HG03565 (cell line): ENCODE measurements at regions not wholly inside any gene's neighbourhood (a gene's known extent, or its start where the extent isn't known, plus 50 kb on each side); places are given as distances from the start of the nearest gene placed in this dataset.
"Not testable (repeated sequence)": the region's sequence is repeated elsewhere in the genome, so short reads cannot be mapped to it uniquely, and the experiment has no call there.

ENCODE experiments used
- ATAC-seq: cut with Tn5 transposase; IDR thresholded peaks from one replicate; pipeline ENCODE4 v1.9.1; 2021; ENCODE audit warnings: mild to moderate bottlenecking, moderate library complexity; ENCODE audit not compliant: unreplicated experiment

DNA sequence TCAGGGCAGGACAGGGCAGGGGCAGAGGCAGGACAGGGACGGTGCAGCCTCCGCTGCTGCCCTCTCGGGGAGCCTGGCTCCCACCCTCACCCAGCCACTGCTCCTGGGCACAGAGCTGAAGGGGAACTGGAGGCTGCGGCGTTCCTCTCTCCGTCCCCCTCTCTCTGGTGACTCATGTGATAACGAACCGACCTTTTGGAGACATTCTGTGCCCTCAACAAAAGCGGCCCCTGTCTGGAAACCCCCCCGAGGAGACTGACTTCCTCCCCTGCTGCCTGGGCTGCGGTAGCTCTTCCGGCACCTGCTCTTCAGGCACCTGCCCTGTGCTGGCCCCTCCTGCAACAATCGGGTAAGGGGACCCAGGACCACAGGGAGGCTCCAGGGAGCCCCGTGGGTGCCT is 5419.6 kb upstream of the TPTE start:
- ATAC-seq, result not testable (repeated sequence)

DNA sequence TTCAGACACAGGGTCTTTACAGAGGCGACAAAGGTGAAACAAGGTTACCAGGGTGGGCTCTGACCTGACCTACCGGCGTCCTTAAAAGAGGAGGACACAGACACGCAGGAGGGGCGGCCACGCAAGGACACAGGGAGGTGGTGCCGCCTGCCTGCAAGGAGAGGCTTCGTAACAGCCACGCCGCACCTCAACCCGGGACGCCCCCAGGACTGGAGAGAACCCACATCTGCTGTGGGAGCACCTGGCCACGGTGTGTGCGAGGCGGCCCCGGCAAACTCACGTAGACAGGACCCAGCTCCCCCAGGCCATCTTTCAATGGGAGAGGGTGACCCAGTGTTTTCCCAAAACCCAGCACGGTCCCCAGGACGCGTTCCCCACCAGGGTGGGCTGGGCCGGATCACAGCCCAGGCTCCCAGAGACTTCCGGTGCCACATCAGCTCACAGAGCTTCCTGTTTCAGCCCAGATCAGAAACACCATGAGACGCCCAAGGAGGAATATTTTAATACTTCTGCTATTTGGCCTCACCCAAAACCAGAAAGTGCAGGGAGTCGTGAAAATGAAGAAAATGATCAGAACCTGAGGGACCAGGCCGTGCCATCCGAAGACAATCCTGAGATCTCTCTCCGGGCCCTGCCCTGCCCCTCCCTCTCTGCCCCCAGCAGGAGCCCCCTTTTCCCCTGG is 5417.4 kb upstream of the TPTE start:
- not testable (repeated sequence) for ATAC-seq

DNA sequence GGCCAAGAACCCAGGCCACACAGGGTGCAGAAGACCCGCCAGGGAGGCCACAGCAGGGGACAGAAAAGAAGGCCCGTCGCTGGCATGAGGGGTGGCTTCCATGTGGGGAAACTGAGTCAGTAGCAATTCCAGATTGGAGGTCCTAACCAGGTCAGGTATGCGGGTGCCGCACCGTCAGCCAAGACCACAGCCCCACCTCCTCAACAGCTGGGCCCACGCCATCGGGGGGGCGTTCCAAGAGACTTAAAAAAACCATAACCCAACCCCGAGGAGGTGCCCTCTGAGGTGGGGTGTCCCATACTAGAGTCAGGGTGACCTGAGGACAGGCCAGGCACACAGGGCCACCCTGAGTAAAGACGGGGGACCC is 5416.8 kb upstream of the TPTE start:
- ATAC-seq, result not testable (repeated sequence)

DNA sequence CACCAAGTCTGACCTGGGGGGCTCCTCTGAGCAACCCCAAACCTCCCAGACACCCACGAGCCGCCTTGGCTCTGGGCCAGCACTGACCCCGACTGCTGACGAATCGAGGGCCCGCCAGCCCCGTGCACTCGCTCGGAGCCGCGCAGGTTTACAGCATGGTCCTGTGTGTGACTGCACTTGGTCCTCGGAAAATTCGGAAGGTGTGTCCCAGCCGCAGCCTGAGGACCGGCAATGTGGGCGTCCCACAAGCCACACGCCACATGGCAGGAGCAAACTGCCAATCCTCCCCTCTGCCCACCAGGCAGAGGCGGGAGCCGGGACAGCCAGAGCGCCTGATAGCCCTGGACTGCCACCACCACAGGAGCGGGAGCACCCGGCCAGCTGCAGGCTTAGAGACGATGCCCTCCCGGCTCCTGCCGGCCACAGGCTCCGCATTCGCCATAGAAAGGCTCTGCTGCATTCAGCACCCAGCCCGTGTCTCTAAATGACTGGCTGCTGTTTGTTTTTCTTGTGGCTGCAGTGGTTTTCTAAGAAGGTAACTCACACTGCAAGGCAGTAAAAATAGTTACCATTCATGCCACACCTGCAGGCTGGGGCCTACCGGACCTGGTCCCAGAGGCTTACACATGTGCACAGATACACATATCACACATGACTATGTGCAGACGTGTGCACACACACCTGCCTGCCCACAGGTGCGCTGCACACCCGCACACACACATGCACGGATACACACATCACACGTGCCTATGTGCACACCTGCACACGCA is 5415.3 kb upstream of the TPTE start:
- ATAC-seq, result not testable (repeated sequence)

DNA sequence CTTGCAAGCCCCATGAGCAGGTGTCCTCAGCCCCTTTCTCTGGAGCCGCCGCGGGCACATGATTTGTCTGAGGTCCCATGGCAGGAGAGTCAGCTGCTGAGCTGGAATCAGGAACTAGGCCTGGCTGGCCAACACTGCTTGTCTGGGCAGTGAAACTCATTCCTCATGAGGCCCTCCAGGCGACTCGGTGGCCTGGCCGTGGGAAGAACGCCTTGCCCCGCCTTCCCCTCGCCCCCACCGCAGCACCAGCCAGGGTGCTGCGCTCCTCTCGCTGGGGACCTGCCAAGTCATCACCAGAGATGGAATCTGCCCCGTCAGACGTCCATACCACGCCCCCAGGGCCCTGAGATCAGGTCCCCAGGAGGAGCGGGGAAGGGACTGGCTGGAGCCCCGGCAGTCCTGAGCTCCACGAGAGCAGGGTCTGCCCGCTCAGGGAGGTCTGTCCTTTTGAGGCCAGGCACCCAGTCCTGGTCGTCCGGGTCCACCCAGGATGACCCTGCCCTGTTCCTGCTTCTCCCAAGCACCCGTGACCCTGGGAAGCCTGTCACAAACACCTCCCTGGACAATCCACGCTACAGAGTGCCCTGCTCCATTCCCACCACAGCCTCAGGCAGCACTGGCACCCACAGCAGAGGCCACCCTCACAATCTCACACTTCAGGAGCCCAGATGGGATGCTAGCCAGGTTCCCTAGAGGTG is 5414.5 kb upstream of the TPTE start:
- not testable (repeated sequence) for ATAC-seq

DNA sequence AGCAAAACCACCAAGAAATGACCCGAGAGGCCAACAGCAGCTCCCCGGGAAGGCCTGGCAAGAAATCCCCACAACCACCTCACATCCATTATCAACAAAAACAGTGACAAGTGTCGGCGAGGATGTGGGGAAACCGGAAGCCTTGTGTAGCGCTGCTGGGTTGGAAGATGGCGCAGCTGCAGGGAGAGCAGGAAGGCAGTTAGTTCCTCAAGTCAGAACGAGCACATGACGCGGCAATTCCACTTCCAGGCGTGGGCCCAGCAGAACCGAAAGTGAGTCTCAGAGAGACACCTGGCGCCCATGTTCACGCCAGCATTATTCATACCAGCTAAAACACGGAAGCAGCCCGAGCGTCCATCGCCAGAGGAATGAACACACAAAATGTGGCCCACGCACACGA is 5413.7 kb upstream of the TPTE start:
- ATAC-seq, result not testable (repeated sequence)

DNA sequence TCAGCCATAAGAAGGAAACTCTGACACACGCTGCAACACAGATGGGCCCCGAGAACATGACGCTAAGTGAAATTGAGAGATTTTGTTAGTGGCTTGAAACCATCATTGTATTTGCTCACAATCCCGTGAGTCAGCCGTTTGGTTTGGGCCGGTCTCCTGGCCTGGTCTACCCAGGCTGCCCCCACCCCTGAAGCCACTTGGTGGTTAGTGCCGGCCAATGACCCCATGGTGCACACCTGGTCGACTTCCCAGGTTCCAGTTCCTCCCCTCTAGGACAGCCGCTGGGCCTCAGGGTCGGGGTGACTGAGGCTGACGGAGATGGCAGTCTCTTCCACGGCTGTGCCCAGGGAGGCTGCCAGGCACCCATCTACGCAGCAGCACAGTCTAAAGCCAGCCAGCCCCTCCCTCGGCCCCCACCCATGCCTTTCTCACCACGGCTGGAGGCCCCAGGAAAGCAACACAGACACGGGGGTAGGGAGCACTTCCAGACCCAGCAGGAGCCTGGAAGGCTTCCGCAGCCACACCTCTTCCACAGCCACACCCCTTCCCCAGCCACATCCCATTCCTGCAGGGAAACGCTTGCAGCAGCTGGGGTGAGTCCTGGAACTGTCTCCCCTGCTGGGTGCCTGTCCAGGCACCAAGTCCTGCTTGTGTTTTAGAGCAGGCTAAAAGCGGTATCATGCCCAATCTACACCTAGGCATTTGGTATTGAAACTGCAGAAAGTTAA is 5413.2 kb upstream of the TPTE start:
- ATAC-seq, result not testable (repeated sequence)

DNA sequence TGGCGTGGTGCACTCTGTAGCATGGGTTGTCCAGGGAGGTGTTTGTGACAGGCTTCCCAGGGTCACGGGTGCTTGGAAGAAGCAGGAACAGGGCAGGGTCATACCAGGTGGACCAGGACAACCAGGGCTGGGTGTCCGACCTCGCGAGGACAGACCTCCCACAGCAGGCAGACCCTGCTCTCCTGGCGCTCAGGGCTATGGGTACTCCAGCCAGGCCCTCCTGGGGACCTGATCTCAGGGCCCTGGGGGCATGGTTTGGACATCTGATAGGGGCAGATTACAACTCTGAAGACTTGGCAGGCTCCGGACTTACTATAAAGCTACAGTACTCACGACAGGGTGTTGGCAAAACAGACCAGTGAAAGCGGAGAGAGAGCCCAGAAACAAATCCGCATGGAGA is 5410.2 kb upstream of the TPTE start:
- ATAC-seq, result not testable (repeated sequence)

DNA sequence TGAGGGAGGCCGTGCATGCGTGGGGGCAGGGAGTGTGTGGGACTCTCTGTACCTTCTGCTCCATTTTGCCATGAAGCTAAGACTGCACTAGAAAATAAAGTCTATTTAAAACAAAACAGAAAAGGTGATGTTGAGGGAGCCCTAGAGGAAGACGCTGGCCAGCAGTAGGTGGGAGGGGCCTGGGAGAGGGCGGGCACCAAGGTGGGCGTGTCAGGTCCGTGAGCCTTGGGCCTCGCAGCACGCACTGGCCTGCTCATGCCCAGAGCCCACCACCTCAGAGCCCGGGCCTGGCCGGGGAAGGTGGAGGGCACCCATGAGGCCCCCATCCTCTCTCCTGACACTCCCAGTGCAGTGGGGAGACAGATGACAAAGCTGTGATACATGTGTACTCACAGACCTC is 5408.3 kb upstream of the TPTE start:
- not testable (repeated sequence) for ATAC-seq

DNA sequence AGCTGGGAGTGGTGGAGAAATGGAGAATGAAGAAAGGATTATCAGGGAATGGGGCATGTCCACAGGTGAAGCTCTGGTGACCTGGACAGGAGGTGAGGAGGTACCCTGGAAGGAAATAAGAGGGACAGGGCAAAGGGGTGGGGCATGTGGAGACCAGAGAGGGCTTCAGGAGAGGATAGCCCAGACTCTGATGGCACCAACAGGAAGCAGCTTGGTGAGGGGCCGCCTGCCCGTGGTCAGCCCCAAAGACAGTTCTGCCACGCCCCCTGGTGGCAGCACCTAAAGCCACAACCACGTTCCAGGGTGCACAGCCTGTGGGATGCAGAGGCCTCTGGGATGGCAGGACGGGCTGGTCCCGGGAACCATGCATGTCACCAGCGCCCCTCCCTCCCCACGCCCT is 5406.9 kb upstream of the TPTE start:
- not testable (repeated sequence) for ATAC-seq

DNA sequence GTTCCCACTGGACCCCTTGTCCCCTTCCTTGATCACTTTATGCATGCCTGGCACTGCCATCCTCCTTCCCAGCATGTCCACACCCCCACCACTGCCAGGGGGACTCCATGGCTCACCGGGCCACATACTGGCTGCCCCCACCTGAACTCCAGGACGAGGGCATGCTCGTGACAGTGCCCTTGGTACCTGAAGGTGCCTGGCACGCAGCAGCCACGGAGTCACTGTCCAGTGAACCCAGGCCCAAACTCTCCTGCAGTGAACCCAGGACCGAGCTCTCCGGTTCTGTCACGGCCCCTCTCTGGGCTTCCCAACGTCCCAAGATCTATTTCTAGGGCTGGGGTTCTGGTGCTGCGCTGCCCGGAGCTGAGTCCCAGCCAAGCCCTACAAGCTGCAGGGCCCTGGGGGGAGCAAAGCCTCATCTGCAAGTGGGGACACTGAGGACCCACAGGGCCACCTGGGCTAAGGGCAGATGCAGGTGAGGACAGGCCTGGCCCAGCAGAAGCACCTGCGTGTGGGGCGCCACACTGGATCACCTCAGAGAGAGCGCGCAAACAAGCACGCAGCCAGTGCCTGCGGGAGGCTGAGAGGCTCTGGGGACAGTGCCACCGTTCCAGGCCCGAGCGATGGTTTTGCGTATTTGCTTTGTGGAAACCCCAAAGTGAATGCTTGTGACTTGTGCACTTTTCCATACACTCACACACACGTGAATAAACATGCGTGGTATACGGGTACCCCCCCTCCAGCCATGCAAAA is 5406.3 kb upstream of the TPTE start:
- not testable (repeated sequence) for ATAC-seq

DNA sequence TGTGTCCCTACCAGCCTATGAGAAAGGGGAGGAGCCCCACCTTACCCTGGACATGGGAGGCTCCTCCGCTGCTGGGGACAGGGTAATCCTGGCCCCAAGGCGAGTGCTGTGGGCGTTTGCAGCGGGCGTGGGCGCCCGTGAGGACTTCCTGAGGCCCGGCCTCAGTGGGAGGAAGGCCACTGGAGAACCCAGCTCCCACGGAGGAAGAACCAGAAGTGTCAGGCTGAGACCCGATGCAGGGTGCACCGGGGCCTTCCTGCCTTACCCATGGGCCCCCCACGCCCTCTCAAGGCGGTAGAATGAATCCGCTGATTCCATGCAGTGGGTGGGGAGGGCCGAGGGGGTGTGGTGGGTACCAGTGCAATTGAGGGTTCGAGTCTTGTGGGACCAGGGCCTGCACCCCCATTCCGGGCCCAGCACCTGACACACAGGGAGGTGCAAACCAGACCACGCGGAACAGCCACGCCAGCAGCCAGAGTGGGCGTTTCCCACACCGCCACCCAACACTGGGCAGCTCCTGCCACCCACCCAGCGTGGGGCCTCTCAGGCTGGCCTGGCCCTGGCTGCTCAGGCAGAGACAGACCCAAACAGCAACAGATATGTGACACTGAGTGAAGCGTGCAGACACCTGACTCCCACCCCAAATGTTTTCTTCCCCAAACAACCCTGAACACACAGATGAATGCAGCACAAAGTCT is 5405.6 kb upstream of the TPTE start:
- not testable (repeated sequence) for ATAC-seq

DNA sequence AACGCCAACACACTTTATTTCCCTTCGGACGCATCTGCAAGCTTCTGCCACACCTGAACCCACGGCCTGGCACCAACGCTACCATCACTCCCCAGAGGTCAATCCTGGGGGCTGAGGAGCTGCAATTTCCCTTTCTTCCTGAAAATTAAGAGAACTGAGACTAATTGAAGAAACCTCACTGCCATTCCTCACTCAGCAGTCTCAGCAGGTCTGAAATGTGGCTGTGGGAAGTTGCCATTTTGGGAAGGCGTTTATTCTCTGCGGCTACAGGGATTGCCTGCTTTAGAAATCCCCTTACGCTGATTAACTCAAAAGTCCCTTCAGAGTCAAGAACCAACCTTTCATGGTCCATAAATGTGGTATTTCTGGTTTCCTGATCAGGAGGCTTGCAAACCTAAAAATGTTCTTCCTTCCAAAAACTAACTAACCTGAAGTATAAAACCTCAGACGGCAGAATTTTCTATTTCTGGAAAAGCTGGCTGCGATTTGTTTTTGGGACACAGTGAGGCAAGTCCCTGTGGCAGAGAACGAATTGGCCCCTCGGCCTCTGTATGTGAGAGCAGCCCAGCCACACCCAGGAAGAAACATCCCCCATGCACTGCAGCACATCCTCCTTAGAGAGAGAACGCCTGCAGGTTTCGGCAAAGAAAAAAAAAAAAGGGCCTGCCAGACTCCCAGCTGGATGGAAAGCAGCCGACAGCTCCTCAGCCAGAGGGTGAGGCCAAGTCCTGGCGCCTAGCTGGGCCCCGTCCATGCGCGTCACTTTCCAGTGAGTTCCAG is 5404.8 kb upstream of the TPTE start:
- ATAC-seq, result not testable (repeated sequence)

DNA sequence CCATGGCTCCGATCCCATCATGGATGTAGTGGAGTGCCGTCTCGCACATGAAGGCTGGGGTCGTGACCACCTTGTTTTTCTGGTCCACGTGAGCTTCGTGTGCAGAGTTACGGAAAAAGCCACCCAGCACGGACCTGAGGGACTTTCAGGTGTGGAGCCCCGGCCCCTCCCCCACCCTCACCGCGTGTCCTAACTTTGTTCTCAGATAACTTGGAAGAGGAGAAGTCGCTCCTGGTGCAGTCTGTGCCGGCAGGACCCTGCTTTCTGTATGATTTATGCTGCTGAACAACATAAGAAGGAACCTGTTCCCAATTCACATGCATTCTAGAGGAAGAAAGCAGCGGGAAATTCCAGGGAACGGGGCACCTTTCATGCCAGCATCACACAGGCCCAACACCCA is 5404.2 kb upstream of the TPTE start:
- not testable (repeated sequence) for ATAC-seq

DNA sequence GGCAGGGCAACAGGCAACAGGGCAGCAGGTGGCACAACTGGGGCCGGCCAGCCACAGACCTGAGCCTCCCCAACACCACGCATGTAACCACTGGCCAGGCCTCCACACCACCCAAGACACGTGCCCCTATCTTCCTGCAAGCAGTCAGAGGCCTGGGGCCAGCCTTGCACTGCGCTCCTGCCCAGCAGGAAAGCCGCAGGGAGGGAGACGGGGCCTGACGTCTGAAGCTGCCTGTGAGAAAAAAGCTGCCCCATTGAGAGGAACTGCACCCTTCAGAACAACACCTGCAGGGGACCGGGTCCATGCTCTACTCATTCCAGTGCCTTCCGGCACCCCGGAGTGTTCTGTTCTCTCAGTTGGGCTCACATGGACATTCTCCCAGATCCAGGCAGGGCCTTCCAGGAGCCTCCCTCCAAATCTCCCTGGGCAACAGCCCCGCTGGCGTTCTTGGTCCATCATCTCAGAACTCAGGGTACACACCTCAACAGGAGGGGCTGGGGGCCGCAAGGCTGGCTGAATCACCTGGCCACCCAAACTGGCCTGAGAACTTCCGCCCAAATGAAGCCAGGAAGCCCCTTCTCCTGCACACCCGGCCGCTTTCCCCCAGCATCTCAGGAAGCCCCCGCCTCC is 5403.6 kb upstream of the TPTE start:
- ATAC-seq, result not testable (repeated sequence)

DNA sequence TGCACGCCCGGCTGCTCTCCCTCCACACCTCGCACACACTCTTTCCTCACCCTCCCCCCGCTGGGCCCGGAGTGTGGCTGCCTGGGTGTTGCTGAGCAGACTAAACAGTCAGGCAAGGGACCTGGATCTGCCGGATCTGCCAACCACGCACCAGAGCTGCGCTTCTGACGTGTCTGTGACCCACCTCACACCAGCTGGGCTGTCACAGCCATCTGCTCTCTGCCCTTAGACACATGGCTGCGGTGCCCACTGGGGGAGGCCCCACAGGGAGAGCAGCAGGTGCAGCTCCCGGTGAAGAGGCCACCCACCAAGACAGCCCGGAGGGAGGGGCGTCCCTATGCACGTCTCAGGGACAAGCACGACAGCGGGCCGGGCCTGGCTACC is 5403.1 kb upstream of the TPTE start:
- not testable (repeated sequence) for ATAC-seq

DNA sequence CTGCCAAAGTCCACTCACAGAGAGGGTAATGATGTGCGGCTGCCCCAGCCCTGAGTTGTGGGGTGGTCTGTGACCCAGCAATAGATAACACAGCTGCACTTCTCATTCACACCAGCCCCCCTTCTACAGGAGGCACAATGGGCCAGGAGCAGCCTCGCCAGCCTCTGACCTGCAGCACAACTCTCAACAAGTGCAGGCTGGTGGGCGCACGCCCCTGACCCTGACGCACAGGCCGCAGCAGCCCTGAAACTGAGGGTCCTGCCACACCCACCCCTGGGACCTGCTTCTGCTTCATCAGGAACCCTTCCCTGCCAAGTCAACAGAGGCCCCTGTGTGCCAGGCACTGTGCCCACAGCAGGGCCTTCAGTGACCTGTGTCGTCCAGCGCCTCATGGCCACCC is 5402.2 kb upstream of the TPTE start:
- not testable (repeated sequence) for ATAC-seq

DNA sequence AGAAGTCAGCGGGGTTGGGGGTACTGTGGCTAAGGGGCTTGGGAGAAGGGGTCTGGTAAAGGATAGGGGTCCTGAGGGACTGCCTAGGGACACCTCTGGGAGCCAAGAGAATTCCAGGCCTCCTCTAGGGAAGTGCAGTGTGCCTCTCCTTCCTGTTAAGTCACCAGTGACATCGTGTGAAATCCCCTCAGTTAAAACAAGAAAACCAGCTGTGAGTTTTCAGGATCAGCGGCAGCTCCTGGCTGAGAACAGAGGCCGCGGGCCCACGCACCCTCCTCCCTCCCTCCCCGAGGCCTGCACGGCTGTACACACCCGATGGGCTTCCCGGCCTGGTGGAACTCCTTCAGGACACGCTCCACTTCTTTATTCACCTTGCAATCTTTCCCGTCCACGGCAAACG is 5400.0 kb upstream of the TPTE start:
- not testable (repeated sequence) for ATAC-seq

DNA sequence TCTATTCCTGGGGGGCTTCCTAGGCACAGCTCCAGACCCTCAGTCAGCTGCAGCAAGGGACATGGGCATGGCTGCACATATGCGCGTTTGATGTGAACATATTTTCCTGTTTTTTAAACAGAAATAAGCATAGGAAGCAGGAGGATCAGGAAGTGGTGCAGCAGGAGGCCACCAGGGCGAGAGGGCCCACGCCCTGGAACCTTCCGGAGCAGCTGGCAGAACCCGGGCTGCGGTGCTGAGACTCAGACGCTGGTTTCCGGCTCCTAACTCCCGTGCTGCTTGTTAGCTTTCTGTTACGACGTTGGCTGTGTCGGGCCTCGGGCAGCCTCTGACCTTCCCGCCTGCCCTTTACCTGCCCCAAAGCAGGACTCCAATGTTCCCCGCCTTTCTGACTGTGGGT is 5399.5 kb upstream of the TPTE start:
- ATAC-seq, result not testable (repeated sequence)
